ENCODE measurements at regions not wholly inside any gene's neighbourhood (a gene's known extent, or its start where the extent isn't known, plus 50 kb on each side); places are given as distances from the start of the nearest gene placed in this dataset.

DNA sequence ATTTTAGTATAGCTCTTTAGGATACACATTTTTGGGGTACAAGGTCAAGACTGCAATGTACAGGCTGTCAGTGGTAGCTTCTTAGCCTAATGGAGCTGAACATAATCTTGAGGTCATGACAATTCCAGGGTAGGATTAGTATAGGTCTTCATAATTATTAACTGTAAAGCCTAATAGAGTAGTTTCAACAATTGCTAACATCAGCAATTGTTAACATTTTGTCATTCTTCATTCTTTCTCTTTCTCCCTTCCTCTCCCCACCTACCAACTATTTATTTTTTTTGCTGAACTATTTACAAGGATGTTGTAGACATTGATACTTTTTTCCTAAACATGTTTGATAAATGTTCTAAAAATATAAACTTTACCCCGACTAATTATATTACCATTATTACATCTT lies 461.3 kb upstream of the DCC start:
- ChIA-PET CTCF (ENCODE audit: low intra/inter-chr PET ratio) (no interaction called here), POLR2A (no interaction called here)
- no peaks in the 10 kb centered on the region for H3K9me1 ChIP-seq (ENCODE audit: control insufficient read depth, insufficient read depth, low read length)
- FAIRE-seq: no peak
- H3K4me1 ChIP-seq (replicated peaks in 1 of 2; ENCODE audit: control insufficient read depth in 2 of 2, insufficient read depth in 2 of 2, low read length in 2 of 2): no peaks in the 10 kb centered on the region
- TF ChIP-seq COPS2 (conservative IDR thresholded peaks at IDR 0.05): no peak
- no peak for TF ChIP-seq BRCA1 (IDR thresholded peaks at IDR 0.05)
- TF ChIP-seq BRCA1 (CRISPR knock-in tag; IDR thresholded peaks at IDR 0.05): no peak
- no peak for TF ChIP-seq BCOR (IDR thresholded peaks at IDR 0.05)
- TF ChIP-seq JUND (IDR thresholded peaks at IDR 0.05; ENCODE audit: borderline replicate concordance, low read depth, low read length): no peak
- TF ChIP-seq JUND (tag; IDR thresholded peaks at IDR 0.05; ENCODE audit: borderline replicate concordance, low read depth, low read length): no peak
- no peak for TF ChIP-seq FOXM1 (IDR thresholded peaks at IDR 0.05; ENCODE audit: low read depth)
- no peak for TF ChIP-seq FOXM1 (CRISPR knock-in tag; IDR thresholded peaks at IDR 0.05; ENCODE audit: low read depth)
- TF ChIP-seq ZFPM2 (CRISPR knock-in tag; IDR thresholded peaks at IDR 0.05): no peak
- TF ChIP-seq DIDO1 (tag; IDR thresholded peaks at IDR 0.05; ENCODE audit: low read depth): no peak
- no peak for TF ChIP-seq FOXK1 (CRISPR knock-in tag; IDR thresholded peaks at IDR 0.05; ENCODE audit: borderline replicate concordance)
- TF ChIP-seq ZNF217 (CRISPR knock-in tag; IDR thresholded peaks at IDR 0.05): no peak
- TF ChIP-seq TCF7L2 (IDR thresholded peaks at IDR 0.05; ENCODE audit: low read depth, low read length): no peak
- TF ChIP-seq SUPT5H (IDR thresholded peaks at IDR 0.05): no peak
- TF ChIP-seq MYBL2 (IDR thresholded peaks at IDR 0.05; ENCODE audit: low read depth): no peak
- TF ChIP-seq MYBL2 (CRISPR knock-in tag; IDR thresholded peaks at IDR 0.05; ENCODE audit: borderline replicate concordance): no peak
- no peak for TF ChIP-seq ARID1B (IDR thresholded peaks at IDR 0.05)
- no peak for DNase-seq (ENCODE audit: extremely low read depth in 1 of 4, low spot score in 3 of 4)
- BruUV-seq (replicated peaks): no TSS peak
- intact Hi-C loops (cut with micrococcal nuclease) (no loop called here), in situ Hi-C loops (cut with MboI) (no loop called here)
- no peak overlapping the region for H2AFZ ChIP-seq (ENCODE audit: low read depth, low read length)
- ATAC-seq: no peak
- no peaks in the 10 kb centered on the region for H3K27me3 ChIP-seq (ENCODE audit: control insufficient read depth in 2 of 2, insufficient read depth in 2 of 2, low read length in 2 of 2)
- H3K9ac ChIP-seq (ENCODE audit: insufficient read depth in 1 of 2, low read depth in 2 of 2, low read length in 2 of 2): no peak overlapping the region
- H3K36me3 ChIP-seq (ENCODE audit: control insufficient read depth, insufficient read depth, low read length): no peaks in the 10 kb centered on the region
- H3K9me3 ChIP-seq (replicated peaks; ENCODE audit: control insufficient read depth, insufficient read depth, low read depth, low read length): peaks cover 2% of the 10 kb centered on the region; the same call in 1 of the 2 replicates
- H3K79me2 ChIP-seq (ENCODE audit: control insufficient read depth, insufficient read depth, low read length): no peaks in the 10 kb centered on the region
- no peak overlapping the region for H3K4me3 ChIP-seq
- no peak overlapping the region for H3K27ac ChIP-seq (ENCODE audit: extremely low read depth, low read depth, low read length)
- 0% methylated on average over 1 of the region's 1 CpG for WGBS (ENCODE audit: insufficient coverage, low coverage, missing lambda C conversion rate)
- no peak overlapping the region for H3K4me2 ChIP-seq (ENCODE audit: insufficient read depth, low read length)
- H4K20me1 ChIP-seq (replicated peaks; ENCODE audit: control insufficient read depth, insufficient read depth, low read length): no peaks in the 10 kb centered on the region

Measured in K562 (cell line).